Body of pancreas (tissue), 4 donors: ENCODE measurements at regions not wholly inside any gene's neighbourhood (a gene's known extent, or its start where the extent isn't known, plus 50 kb on each side); places are given as distances from the start of the nearest gene placed in this dataset.

Experiments
- ATAC-seq: fragments of 150-250 bp; one replicate; pipeline ENCODE4 v1.9.1; 2016
- DNase-seq, 4 donors: peaks; one replicate each; pipeline ENCODE4 v3.0.0-alpha.2; 2019
- H3K27ac ChIP-seq, 4 donors: fragments of 200-600 bp; sonication (generic); 1 replicate in 3 of 4; 2 replicates in 1 of 4; pipeline versions ENCODE4 v1.5.1 to v1.6.1; 2016 to 2019; ENCODE audit warnings: mild to moderate bottlenecking in 1 of 4, mixed read lengths in 1 of 4, moderate library complexity in 1 of 4
- H3K27me3 ChIP-seq, 2 donors: fragments of 200-600 bp; sonication (generic); one replicate each; pipeline ENCODE4 v1.6.0; 2016; ENCODE audit warnings: mild to moderate bottlenecking in 1 of 2
- H3K36me3 ChIP-seq, 2 donors: fragments of 200-600 bp; sonication (generic); replicated peaks in 1 of 2; 2 replicates each; pipeline ENCODE4 v1.5.1; 2016; ENCODE audit warnings: low read depth in 2 of 2; ENCODE audit not compliant: insufficient read depth in 1 of 2
- H3K4me1 ChIP-seq: fragments of 200-600 bp; sonication (generic); one replicate; pipeline ENCODE4 v1.6.0; 2016
- H3K4me3 ChIP-seq, 2 donors: fragments of 200-600 bp; sonication (generic); 1 replicate in 1 of 2; 2 replicates in 1 of 2; pipeline ENCODE4 v1.5.1; 2016 to 2019
- H3K9me3 ChIP-seq, 3 donors: fragments of 200-600 bp; sonication (generic); 1 replicate in 2 of 3; 2 replicates in 1 of 3; pipeline ENCODE4 v1.5.1; 2016
- POLR2A ChIP-seq, 3 donors: fragments of 450-650 bp; IDR thresholded peaks; one replicate each; pipeline ENCODE4 v1.6.1; 2016; ENCODE audit warnings: antibody characterized with exemption in 3 of 3, mild to moderate bottlenecking in 2 of 3
- WGBS, 2 donors: methylation state at CpG; one replicate each; pipeline ENCODE4 v1.1.5; 2017; 5-methylcytosine and 5-hydroxymethylcytosine counted together
- intact Hi-C: fragments of 100-400 bp; cut with DNase I; formaldehyde crosslinking; loops from one replicate; pipeline ENCODE4 v1.15.1; 2023
- TF ChIP-seq, protein P1 (sequence below), 7 experiments: fragments of 450-650 bp in 4 of 7; fragments of 200-600 bp in 3 of 7; sonication (generic) in 3 of 7; IDR thresholded peaks; one replicate each; pipeline ENCODE4 v1.5.1; 2016 to 2019; ENCODE audit warnings: antibody characterized with exemption in 7 of 7

DNA sequence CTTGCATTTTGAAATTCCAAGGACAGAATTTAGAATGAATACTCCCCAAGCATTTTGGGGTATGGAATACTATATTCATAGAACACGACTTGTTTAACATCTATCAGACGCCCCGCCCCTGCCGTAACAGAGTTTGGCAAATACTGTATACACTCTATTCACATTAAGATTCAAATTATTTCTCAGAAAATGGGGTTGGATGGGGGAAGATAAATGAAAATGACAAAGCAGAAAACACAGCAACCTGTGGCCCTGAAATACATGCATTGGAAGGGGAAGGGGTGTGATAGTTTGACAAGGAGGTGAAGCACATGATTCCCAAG, 634.6 kb upstream of the SLC39A10 start:
- no peaks in the 10 kb centered on the region for H3K4me1 ChIP-seq
- ATAC-seq (no peak), DNase-seq (no peak)
- intact Hi-C loops: no loop called here
- no peak overlapping the region for H3K4me3 ChIP-seq
- H3K27me3 ChIP-seq: no peaks in the 10 kb centered on the region
- no peaks in the 10 kb centered on the region for H3K36me3 ChIP-seq
- no peak for TF ChIP-seq POLR2A (IDR thresholded peaks at IDR 0.05)
- TF ChIP-seq, protein P1, sequence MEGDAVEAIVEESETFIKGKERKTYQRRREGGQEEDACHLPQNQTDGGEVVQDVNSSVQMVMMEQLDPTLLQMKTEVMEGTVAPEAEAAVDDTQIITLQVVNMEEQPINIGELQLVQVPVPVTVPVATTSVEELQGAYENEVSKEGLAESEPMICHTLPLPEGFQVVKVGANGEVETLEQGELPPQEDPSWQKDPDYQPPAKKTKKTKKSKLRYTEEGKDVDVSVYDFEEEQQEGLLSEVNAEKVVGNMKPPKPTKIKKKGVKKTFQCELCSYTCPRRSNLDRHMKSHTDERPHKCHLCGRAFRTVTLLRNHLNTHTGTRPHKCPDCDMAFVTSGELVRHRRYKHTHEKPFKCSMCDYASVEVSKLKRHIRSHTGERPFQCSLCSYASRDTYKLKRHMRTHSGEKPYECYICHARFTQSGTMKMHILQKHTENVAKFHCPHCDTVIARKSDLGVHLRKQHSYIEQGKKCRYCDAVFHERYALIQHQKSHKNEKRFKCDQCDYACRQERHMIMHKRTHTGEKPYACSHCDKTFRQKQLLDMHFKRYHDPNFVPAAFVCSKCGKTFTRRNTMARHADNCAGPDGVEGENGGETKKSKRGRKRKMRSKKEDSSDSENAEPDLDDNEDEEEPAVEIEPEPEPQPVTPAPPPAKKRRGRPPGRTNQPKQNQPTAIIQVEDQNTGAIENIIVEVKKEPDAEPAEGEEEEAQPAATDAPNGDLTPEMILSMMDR (IDR thresholded peaks at IDR 0.05): no peak
- whole genome bisulfite sequencing, 2 donors: 58 to 81% methylated on average over 4 of the region's 4 CpGs
- H3K9me3 ChIP-seq: no peaks in the 10 kb centered on the region
- no peak overlapping the region for H3K27ac ChIP-seq

- no peak overlapping the region for H3K4me3 ChIP-seq
- no peak for ATAC-seq
- no peak for DNase-seq
- no peaks in the 10 kb centered on the region for H3K36me3 ChIP-seq
- H3K9me3 ChIP-seq: no peaks in the 10 kb centered on the region
- H3K4me1 ChIP-seq: no peaks in the 10 kb centered on the region
- 49 to 62% methylated on average over 3 of the region's 3 CpGs for WGBS, 2 donors
- intact Hi-C loops: no loop called here
- TF ChIP-seq, protein P1 (IDR thresholded peaks at IDR 0.05): no peak
- no peak for TF ChIP-seq POLR2A (IDR thresholded peaks at IDR 0.05)
- no peak overlapping the region for H3K27ac ChIP-seq
- H3K27me3 ChIP-seq: no peaks in the 10 kb centered on the region
Observed at GRCh38 chr2:195021711-195022507, 635.1 kb upstream of the SLC39A10 start.

- TF ChIP-seq, protein P1 (IDR thresholded peaks at IDR 0.05): no peak
- TF ChIP-seq POLR2A (IDR thresholded peaks at IDR 0.05): no peak
- ATAC-seq: no peak
- DNase-seq: no peak
- Histone ChIP-seq H3K9me3 (no peaks in the 10 kb centered on the region), H3K4me3 (no peak overlapping the region), H3K27ac (no peak overlapping the region), H3K27me3 (no peaks in the 10 kb centered on the region), H3K4me1 (no peaks in the 10 kb centered on the region), H3K36me3 (no peaks in the 10 kb centered on the region)
- intact Hi-C loops: no loop called here
Observed at GRCh38 chr2:195018462-195018861, 638.6 kb upstream of the SLC39A10 start.

DNA sequence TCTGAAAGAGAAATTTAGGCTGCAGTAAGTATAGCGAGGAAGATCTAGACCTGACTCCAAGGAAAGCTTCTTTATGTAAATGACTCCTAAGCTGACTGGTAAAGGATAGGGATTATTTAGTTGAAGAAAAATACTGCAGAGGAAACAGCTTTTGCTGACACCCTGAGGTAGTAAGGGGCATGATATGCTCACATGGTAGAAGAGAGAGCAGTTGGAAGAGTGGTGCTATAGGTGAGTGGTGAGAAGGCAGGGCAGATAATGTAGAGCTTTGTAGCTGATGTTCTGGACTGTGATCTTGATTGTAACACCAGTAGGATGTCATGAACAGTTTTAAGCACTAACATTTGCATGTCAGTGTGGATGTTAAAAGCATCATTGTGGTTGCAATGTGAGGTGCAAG, 639.1 kb upstream of the SLC39A10 start:
- no peak for DNase-seq
- Histone ChIP-seq H3K4me1 (no peaks in the 10 kb centered on the region), H3K4me3 (no peak overlapping the region), H3K27ac (no peak overlapping the region), H3K9me3 (no peaks in the 10 kb centered on the region), H3K27me3 (no peaks in the 10 kb centered on the region), H3K36me3 (no peaks in the 10 kb centered on the region)
- TF ChIP-seq, protein P1 (IDR thresholded peaks at IDR 0.05): no peak
- TF ChIP-seq POLR2A (IDR thresholded peaks at IDR 0.05): no peak
- no peak for ATAC-seq
- intact Hi-C loops: no loop called here
- WGBS, 2 donors: 74 to 77% methylated on average over 1 of the region's 1 CpG

DNA sequence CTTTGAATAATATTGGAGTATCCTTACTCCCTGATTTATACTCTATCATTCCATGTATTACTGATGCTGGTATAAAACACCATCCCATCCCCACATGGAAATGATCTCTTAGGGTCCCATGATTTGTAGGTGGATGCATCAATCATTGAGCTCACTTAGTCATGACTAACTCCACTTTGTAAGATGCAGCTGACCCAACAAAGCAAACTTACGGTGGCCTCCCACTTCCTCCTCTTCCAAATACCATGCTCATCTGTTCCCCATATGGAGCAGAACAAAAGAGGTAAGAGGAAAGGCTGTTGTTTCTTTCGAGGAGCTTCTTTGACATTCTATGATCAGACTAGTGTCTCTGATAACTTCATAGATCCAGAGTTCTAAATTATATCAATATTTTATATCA, 640.2 kb upstream of the SLC39A10 start:
- WGBS, 2 donors: 35 to 55% methylated on average over 2 of the region's 2 CpGs
- no peaks in the 10 kb centered on the region for H3K9me3 ChIP-seq
- H3K4me1 ChIP-seq: no peaks in the 10 kb centered on the region
- H3K36me3 ChIP-seq: no peaks in the 10 kb centered on the region
- H3K27ac ChIP-seq: no peak overlapping the region
- no peaks in the 10 kb centered on the region for H3K27me3 ChIP-seq
- no peak overlapping the region for H3K4me3 ChIP-seq
- intact Hi-C loops: no loop called here
- no peak for ATAC-seq
- no peak for DNase-seq
- TF ChIP-seq, protein P1 (IDR thresholded peaks at IDR 0.05): no peak
- no peak for TF ChIP-seq POLR2A (IDR thresholded peaks at IDR 0.05)
